Peyer's patch (tissue), 4 donors: ENCODE measurements at regions not wholly inside any gene's neighbourhood (a gene's known extent, or its start where the extent isn't known, plus 50 kb on each side); places are given as distances from the start of the nearest gene placed in this dataset.

Experiments
- DNase-seq, 3 donors: peaks; one replicate each; pipeline ENCODE4 v3.0.0-alpha.2; 2017 to 2019
- H3K27ac ChIP-seq, 4 donors: fragments of 200-600 bp; sonication (generic); one replicate each; pipeline ENCODE4 v1.5.1; 2016 to 2019
- H3K27me3 ChIP-seq, 2 donors: fragments of 200-600 bp; sonication (generic); one replicate each; pipeline ENCODE4 v1.5.1; 2019
- H3K36me3 ChIP-seq, 3 donors: fragments of 200-600 bp; sonication (generic); one replicate each; pipeline ENCODE4 v1.5.1; 2016 to 2019
- H3K4me1 ChIP-seq, 4 donors: fragments of 200-600 bp; sonication (generic); one replicate each; pipeline ENCODE4 v1.5.1; 2016 to 2019
- H3K4me3 ChIP-seq, 4 donors: fragments of 200-600 bp; sonication (generic); 1 replicate in 3 of 4; 2 replicates in 1 of 4; pipeline ENCODE4 v1.5.1; 2016 to 2019; ENCODE audit warnings: mild to moderate bottlenecking in 1 of 4
- H3K9me3 ChIP-seq, 4 donors: fragments of 200-600 bp; sonication (generic); one replicate each; pipeline ENCODE4 v1.5.1; 2016 to 2019; ENCODE audit warnings: mild to moderate bottlenecking in 1 of 4
- POLR2A ChIP-seq, 2 donors: fragments of 450-650 bp; IDR thresholded peaks; one replicate each; pipeline ENCODE4 v1.5.1; 2017; ENCODE audit warnings: antibody characterized with exemption in 2 of 2, mild to moderate bottlenecking in 2 of 2, moderate library complexity in 2 of 2
- TF ChIP-seq, protein P1 (sequence below), 6 experiments: fragments of 450-650 bp in 4 of 6; fragments of 200-600 bp in 2 of 6; sonication (generic) in 1 of 6; IDR thresholded peaks; one replicate each; pipeline ENCODE4 v1.5.1; 2017 to 2019; ENCODE audit warnings: antibody characterized with exemption in 6 of 6, mild to moderate bottlenecking in 3 of 6, moderate library complexity in 1 of 6

DNA sequence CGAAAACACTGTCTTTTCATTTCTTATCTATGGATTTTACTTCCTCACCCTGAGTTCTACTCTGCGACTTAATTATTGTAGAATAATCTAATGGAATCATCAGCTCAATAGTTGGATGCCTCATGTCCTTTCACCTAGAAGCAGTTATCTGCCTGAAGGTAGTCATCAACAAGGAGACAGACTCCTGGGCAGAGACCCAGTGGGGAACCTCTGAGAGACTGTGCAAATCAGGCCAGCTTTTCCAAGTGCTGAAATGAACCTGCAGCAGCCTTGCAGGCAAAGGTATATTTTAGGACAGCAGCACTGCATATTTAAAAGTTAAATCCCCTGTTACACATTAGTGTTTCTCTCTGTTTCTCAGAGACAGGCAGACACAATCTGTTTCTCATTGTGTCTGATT lies 99.7 kb upstream of the STMND1 start:
- no peak for DNase-seq

DNA sequence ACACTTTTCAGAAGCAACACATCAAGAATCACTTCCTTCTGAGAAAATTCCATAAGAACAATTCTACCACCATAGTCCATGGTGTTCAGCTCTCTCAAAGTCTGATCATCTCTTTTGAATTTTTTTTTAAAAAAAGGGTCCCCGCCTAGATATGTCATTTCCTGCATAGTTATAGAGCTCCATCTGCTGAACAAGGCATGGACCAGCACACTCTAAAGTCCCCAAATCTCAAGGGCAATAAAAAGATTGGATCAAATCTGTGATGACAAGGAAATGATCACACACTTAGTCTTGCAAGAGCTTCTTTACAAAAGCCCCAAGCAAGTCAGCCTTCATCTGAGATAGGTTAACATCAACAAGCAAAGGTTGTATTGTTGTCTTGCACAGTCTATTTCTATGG lies 100.7 kb upstream of the STMND1 start:
- Histone ChIP-seq H3K36me3 (no peaks in the 10 kb centered on the region), H3K9me3 (no peaks in the 10 kb centered on the region), H3K4me1 (no peaks in the 10 kb centered on the region), H3K27ac (no peak overlapping the region), H3K27me3 (no peaks in the 10 kb centered on the region), H3K4me3 (no peak overlapping the region)
- DNase-seq = no peak
- TF ChIP-seq POLR2A (IDR thresholded peaks at IDR 0.05) = no peak
- TF ChIP-seq, protein P1, sequence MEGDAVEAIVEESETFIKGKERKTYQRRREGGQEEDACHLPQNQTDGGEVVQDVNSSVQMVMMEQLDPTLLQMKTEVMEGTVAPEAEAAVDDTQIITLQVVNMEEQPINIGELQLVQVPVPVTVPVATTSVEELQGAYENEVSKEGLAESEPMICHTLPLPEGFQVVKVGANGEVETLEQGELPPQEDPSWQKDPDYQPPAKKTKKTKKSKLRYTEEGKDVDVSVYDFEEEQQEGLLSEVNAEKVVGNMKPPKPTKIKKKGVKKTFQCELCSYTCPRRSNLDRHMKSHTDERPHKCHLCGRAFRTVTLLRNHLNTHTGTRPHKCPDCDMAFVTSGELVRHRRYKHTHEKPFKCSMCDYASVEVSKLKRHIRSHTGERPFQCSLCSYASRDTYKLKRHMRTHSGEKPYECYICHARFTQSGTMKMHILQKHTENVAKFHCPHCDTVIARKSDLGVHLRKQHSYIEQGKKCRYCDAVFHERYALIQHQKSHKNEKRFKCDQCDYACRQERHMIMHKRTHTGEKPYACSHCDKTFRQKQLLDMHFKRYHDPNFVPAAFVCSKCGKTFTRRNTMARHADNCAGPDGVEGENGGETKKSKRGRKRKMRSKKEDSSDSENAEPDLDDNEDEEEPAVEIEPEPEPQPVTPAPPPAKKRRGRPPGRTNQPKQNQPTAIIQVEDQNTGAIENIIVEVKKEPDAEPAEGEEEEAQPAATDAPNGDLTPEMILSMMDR (IDR thresholded peaks at IDR 0.05) = no peak

More for the DNA sequence above, 99.7 kb upstream of the STMND1 start:
- no peak overlapping the region for H3K27ac ChIP-seq
- no peak for TF ChIP-seq POLR2A (IDR thresholded peaks at IDR 0.05)
- TF ChIP-seq, protein P1 (IDR thresholded peaks at IDR 0.05) = no peak
- no peaks in the 10 kb centered on the region for H3K36me3 ChIP-seq
- H3K9me3 ChIP-seq = no peaks in the 10 kb centered on the region
- H3K4me3 ChIP-seq = no peak overlapping the region
- no peaks in the 10 kb centered on the region for H3K4me1 ChIP-seq
- no peaks in the 10 kb centered on the region for H3K27me3 ChIP-seq

DNA sequence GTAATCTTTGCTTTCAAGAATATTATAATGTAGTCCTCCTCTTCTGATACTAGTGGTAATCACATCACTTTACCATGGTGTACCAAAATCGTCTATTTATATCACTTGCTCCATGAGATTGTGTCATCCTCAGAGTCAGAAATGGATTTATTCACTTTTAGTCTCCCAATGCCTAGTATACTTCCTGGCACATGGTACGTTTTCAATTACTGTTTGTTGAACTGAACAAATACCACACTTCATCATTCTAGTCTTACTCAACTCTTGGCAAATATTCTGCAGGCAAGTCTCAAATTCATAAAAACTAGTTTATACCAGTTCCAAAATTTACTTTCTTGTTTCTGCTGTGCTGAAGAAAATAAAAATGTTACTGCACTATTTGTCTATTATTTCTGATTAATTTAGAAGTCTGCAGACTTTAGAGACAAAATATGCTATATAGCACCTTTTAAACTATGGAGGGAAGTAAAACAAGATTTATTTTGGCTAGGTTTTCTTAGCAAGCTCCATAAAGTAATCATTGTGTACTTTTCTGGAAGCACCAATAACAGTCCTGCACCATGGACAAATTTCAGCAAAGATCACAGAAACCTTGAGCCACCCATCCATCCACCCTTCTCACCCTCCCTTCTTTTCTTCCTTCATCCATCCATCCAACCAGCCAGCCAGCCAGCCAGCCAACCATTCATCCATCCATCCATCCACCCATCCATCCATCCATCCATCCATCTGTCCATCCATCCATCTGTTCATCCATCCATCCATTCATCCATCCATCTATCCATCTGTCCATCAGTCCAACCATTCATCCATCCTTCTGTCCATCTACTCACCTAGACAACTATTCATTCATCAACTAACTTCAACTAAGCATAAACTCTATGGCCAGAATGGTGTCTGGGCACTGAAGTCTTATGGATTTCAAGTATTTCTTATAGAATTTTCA lies 102.1 kb upstream of the STMND1 start:
- DNase-seq = no peak
- no peak overlapping the region for H3K4me3 ChIP-seq
- H3K27ac ChIP-seq = no peak overlapping the region
- H3K4me1 ChIP-seq = no peaks in the 10 kb centered on the region
- no peaks in the 10 kb centered on the region for H3K36me3 ChIP-seq
- TF ChIP-seq, protein P1 (IDR thresholded peaks at IDR 0.05) = no peak
- TF ChIP-seq POLR2A (IDR thresholded peaks at IDR 0.05) = no peak
- H3K27me3 ChIP-seq = no peaks in the 10 kb centered on the region
- no peaks in the 10 kb centered on the region for H3K9me3 ChIP-seq

DNA sequence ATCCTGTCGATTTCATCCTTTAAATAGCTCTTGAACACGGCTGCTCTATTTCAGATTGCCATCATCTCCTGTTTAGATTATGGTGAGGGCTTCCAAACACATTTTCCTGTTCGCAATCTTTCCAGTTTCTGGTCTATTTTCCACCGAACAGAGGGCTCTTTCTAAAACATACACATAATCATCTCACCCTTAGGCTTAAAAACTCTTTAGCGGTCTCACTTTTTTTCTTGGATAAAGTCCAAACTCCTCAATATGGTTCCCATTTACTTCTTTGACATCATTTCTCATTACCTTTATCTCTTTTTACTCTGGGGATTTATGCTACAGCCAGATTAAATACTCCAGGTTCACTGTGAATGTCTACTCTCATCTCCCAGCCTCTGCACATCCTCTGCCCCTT lies 103.4 kb upstream of the STMND1 start:
- no peaks in the 10 kb centered on the region for H3K4me1 ChIP-seq
- TF ChIP-seq POLR2A (IDR thresholded peaks at IDR 0.05) = no peak
- TF ChIP-seq, protein P1 (IDR thresholded peaks at IDR 0.05) = no peak
- no peak for DNase-seq
- H3K36me3 ChIP-seq = no peaks in the 10 kb centered on the region
- no peaks in the 10 kb centered on the region for H3K27me3 ChIP-seq
- H3K9me3 ChIP-seq = no peaks in the 10 kb centered on the region
- H3K27ac ChIP-seq = no peak overlapping the region
- no peak overlapping the region for H3K4me3 ChIP-seq

DNA sequence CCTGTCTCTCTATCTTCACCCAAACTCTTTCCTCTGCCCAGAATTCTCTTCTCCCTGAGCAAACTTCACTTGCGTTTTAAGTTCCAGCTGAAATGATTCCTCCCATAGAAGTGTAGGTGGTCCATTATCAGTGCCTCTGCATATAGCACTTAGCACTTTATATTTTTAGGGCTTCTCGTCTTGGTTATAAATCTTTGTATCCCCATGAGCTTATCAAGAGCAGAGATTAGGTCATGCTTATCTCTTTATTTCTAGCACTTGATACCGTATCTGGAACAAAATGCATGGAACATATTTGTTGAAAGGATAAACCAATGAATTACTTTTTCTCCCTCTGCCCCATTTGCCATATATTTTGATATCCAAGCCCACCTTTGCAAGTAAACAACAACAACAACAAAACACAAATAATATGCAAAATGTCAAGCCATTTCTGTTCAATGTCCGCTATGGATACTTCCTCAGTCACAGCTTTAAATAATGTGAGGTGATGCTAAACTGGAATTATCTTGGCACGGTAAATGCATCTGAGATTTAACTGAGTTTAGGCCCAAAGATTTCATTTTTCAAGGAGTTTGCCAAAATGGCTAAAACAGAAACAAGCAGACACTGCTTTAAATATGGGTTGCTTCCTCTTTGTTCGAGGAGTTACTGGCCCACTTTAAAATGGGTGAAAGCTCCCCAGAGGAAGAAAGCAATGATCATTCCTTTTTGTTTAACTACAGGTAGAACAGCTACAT lies 106.2 kb upstream of the STMND1 start:
- H3K27me3 ChIP-seq = no peaks in the 10 kb centered on the region
- H3K9me3 ChIP-seq = no peaks in the 10 kb centered on the region
- H3K4me1 ChIP-seq = no peaks in the 10 kb centered on the region
- H3K27ac ChIP-seq = no peak overlapping the region
- TF ChIP-seq, protein P1 (IDR thresholded peaks at IDR 0.05) = no peak
- no peak for TF ChIP-seq POLR2A (IDR thresholded peaks at IDR 0.05)
- no peak for DNase-seq
- no peak overlapping the region for H3K4me3 ChIP-seq
- no peaks in the 10 kb centered on the region for H3K36me3 ChIP-seq
